ENCODE measurements at regions not wholly inside any gene's neighbourhood (a gene's known extent, or its start where the extent isn't known, plus 50 kb on each side); places are given as distances from the start of the nearest gene placed in this dataset.

GRCh38 chr2:67516899-67517530 lies 119.9 kb downstream of the ETAA1 start:
- no peak for DNase-seq (ENCODE audit: low spot score in 2 of 2)

GRCh38 chr2:67522148-67522547 lies 125.0 kb downstream of the ETAA1 start:
- H3K4me3 ChIP-seq (ENCODE audit: low read depth, poor library complexity, severe bottlenecking), result no peak overlapping the region
- intact Hi-C loops (cut with DNase I; ENCODE audit: low total_unique reads), result no loop called here
- TF ChIP-seq CTCF (IDR thresholded peaks at IDR 0.05) (no peak), POLR2A (IDR thresholded peaks at IDR 0.05) (no peak)
- no peak for DNase-seq (ENCODE audit: low spot score in 2 of 2)
- 88 to 90% methylated on average over 1 of the region's 1 CpG for WGBS, 2 donors

More at GRCh38 chr2:67516899-67517530, 119.9 kb downstream of the ETAA1 start:
- TF ChIP-seq POLR2A (IDR thresholded peaks at IDR 0.05) (no peak), CTCF (IDR thresholded peaks at IDR 0.05) (no peak)
- intact Hi-C loops (cut with DNase I; ENCODE audit: low total_unique reads), result no loop called here
- WGBS, 2 donors, result 31 to 34% methylated on average over 2 of the region's 2 CpGs
- no peak overlapping the region for H3K4me3 ChIP-seq (ENCODE audit: low read depth, poor library complexity, severe bottlenecking)

- WGBS, 2 donors, result 55 to 70% methylated on average over 2 of the region's 2 CpGs
- TF ChIP-seq CTCF (IDR thresholded peaks at IDR 0.05) (no peak), POLR2A (IDR thresholded peaks at IDR 0.05) (no peak)
- no peak overlapping the region for H3K4me3 ChIP-seq (ENCODE audit: low read depth, poor library complexity, severe bottlenecking)
- no peak for DNase-seq (ENCODE audit: low spot score in 2 of 2)
- intact Hi-C loops (cut with DNase I; ENCODE audit: low total_unique reads), result no loop called here
These were observed 127.1 kb downstream of the ETAA1 start for GRCh38 chr2:67524213-67524612.

GRCh38 chr2:67524777-67525176 lies 127.6 kb downstream of the ETAA1 start:
- no peak for TF ChIP-seq POLR2A (IDR thresholded peaks at IDR 0.05)
- TF ChIP-seq CTCF (IDR thresholded peaks at IDR 0.05), result no peak
- intact Hi-C loops (cut with DNase I; ENCODE audit: low total_unique reads), result no loop called here
- no peak for DNase-seq (ENCODE audit: low spot score in 2 of 2)
- H3K4me3 ChIP-seq (ENCODE audit: low read depth, poor library complexity, severe bottlenecking), result no peak overlapping the region

- 17 to 25% methylated on average over 4 of the region's 4 CpGs for WGBS, 2 donors
- no peak overlapping the region for H3K4me3 ChIP-seq (ENCODE audit: low read depth, poor library complexity, severe bottlenecking)
- TF ChIP-seq POLR2A (IDR thresholded peaks at IDR 0.05) (no peak), CTCF (IDR thresholded peaks at IDR 0.05) (no peak)
- intact Hi-C loops (cut with DNase I; ENCODE audit: low total_unique reads), result no loop called here
- no peak for DNase-seq (ENCODE audit: low spot score in 2 of 2)
These were observed 129.2 kb downstream of the ETAA1 start for GRCh38 chr2:67526283-67526682.

- H3K4me3 ChIP-seq (ENCODE audit: low read depth, poor library complexity, severe bottlenecking), result no peak overlapping the region
- intact Hi-C loops (cut with DNase I; ENCODE audit: low total_unique reads), result no loop called here
- no peak for DNase-seq (ENCODE audit: low spot score in 2 of 2)
- TF ChIP-seq POLR2A (IDR thresholded peaks at IDR 0.05) (no peak), CTCF (IDR thresholded peaks at IDR 0.05) (no peak)
- WGBS, 2 donors, result 52 to 71% methylated on average over 5 of the region's 5 CpGs
These were observed 131.2 kb downstream of the ETAA1 start for GRCh38 chr2:67528320-67528719.

All from lower leg skin (tissue), 4 donors.